ENCODE measurements at regions not wholly inside any gene's neighbourhood (a gene's known extent, or its start where the extent isn't known, plus 50 kb on each side); places are given as distances from the start of the nearest gene placed in this dataset.

DNA sequence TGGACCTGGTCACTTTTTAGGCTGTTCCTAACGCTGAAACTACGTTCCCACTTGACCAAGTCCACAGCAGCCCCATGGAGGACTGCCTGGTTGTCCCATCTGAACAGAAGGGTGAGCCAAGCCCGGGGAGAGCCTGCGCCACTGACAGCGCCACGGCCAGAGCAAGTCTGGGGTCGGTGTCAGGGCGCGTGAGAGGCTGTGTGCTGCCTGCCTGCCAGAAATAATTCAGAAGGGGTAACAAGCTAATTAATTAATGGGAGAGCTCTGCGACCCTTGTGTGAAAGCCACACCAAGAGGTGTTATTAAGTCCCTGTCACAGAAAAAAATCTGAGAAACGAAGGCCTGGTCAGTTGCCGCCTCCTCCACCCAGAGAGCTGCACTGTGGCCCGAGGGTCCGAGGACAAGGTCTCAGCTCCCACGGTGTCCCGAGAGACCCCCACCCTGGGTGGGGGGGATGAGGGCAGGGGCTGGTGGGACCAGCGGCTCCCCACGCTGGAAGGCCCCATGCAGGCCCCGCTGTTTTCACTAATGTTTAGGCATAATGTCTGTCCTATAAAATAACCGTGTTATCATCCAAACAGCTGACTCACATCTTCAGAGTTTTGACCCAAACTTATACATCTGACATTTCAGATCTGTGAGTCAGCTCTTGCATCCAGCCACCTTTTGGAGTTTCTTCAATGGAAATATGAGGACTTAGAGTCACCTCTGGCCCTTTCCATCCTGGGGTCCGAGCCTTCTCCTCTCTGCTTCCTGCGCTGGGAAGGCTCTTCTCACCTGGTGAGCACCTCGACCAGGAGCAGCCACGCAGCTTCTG lies 58.5 kb downstream of the DLL1 start:
- TF ChIP-seq, protein P1, sequence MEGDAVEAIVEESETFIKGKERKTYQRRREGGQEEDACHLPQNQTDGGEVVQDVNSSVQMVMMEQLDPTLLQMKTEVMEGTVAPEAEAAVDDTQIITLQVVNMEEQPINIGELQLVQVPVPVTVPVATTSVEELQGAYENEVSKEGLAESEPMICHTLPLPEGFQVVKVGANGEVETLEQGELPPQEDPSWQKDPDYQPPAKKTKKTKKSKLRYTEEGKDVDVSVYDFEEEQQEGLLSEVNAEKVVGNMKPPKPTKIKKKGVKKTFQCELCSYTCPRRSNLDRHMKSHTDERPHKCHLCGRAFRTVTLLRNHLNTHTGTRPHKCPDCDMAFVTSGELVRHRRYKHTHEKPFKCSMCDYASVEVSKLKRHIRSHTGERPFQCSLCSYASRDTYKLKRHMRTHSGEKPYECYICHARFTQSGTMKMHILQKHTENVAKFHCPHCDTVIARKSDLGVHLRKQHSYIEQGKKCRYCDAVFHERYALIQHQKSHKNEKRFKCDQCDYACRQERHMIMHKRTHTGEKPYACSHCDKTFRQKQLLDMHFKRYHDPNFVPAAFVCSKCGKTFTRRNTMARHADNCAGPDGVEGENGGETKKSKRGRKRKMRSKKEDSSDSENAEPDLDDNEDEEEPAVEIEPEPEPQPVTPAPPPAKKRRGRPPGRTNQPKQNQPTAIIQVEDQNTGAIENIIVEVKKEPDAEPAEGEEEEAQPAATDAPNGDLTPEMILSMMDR (IDR thresholded peaks at IDR 0.05), result no peak
- H3K27me3 Mint-ChIP-seq (ENCODE audit: unreplicated experiment), result peaks cover 18% of the 10 kb centered on the region
- peaks cover 1% of the 10 kb centered on the region for H3K4me1 Mint-ChIP-seq (ENCODE audit: unreplicated experiment)
- H3K27ac Mint-ChIP-seq (ENCODE audit: unreplicated experiment), result no peak overlapping the region
- no peak overlapping the region for H3K4me3 Mint-ChIP-seq (ENCODE audit: unreplicated experiment)
- no peaks in the 10 kb centered on the region for H3K36me3 Mint-ChIP-seq (ENCODE audit: unreplicated experiment)
- no peaks in the 10 kb centered on the region for H3K9me3 Mint-ChIP-seq (ENCODE audit: unreplicated experiment)
- DNase-seq (ENCODE audit: extremely low spot score, unreplicated experiment), result no peak

DNA sequence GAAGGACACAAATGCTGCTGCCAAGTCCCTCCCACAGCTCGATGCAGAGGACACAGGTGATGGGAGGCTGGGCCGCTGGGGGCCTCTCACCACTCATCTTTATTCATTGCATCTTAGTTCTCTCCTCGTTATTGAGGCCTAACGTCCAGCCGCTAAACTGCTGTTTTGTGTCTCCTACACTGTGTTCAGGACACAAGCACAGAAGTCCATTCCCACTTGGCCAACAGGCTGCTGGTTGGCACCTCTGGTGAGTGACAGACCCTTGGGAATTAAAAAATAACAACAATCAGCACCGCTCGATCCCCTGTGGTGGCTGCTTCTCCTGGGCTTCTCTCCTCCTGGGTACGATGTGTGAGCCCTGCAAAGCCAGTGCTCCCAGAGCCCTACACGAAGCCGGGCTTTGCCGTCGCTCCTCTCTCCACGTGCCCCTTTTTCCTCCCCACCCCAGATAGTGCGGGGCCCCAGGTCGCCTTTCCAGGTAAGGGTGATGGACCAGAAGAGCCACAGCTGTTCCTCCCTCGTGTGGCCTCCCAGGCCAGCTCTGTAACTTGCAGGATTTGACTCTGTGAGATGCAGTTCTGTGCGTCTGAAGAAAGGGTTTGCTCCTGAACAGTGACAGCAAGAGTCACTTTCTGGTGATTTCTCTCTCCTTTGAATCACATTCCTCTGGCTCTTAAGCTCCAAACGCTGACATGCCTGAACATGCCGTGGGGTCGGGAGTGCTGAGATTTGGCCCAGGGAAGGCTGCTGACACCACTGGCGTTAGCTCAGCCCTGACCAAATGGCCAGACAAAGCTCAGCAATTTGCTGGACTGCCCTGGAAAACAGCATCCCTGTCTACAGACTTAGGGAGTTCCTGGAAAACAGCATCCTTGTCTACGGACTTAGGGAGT lies 59.3 kb downstream of the DLL1 start:
- Mint-ChIP-seq H3K4me3 (ENCODE audit: unreplicated experiment) (no peak overlapping the region), H3K4me1 (ENCODE audit: unreplicated experiment) (peaks cover 5% of the 10 kb centered on the region), H3K9me3 (ENCODE audit: unreplicated experiment) (no peaks in the 10 kb centered on the region), H3K27me3 (ENCODE audit: unreplicated experiment) (peaks cover 18% of the 10 kb centered on the region), H3K36me3 (ENCODE audit: unreplicated experiment) (no peaks in the 10 kb centered on the region), H3K27ac (ENCODE audit: unreplicated experiment) (no peak overlapping the region)
- TF ChIP-seq, protein P1 (IDR thresholded peaks at IDR 0.05), result no peak
- DNase-seq (ENCODE audit: extremely low spot score, unreplicated experiment), result no peak

DNA sequence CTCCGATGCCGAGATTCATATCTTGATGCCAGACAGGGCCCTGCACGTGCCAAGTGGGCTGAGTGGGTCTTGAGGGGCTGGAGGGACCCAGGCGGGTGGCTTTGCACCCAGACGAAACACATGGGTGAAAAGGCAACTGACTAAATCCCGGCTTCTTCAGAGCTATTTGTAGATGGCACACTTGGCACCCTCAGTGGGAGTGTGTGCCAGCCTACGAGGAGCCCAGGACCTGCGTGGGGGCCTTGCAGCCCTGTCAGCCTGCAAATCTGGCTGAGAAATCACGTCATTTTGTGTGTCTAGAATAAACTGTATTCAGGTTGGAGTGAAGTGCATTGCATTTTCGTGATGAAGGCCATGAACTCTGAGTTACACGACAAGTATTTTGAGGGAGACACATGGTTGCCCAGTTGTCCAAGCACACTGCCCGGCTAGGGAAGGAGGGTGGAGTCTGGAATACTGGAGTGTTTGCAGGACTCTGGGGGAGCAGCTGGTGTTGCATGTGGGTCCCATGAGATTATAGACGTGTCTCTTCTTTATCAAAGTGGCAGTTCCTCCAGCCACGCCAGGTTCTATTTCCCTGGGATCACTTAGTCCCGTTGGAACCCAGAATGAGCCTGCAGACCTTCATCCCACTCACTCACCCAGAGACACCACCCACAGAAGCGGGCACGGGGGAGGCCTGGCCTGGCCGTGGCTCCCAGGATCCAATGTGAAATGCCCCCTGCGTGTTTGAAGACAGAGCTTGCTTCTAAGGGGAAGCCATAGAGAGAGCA lies 60.2 kb downstream of the DLL1 start:
- H3K4me3 Mint-ChIP-seq (ENCODE audit: unreplicated experiment), result no peak overlapping the region
- peaks cover 5% of the 10 kb centered on the region for H3K4me1 Mint-ChIP-seq (ENCODE audit: unreplicated experiment)
- H3K9me3 Mint-ChIP-seq (ENCODE audit: unreplicated experiment), result no peaks in the 10 kb centered on the region
- DNase-seq (ENCODE audit: extremely low spot score, unreplicated experiment), result no peak
- H3K27me3 Mint-ChIP-seq (ENCODE audit: unreplicated experiment), result peaks cover 13% of the 10 kb centered on the region
- TF ChIP-seq, protein P1 (IDR thresholded peaks at IDR 0.05), result no peak
- H3K27ac Mint-ChIP-seq (ENCODE audit: unreplicated experiment), result no peak overlapping the region
- no peaks in the 10 kb centered on the region for H3K36me3 Mint-ChIP-seq (ENCODE audit: unreplicated experiment)

DNA sequence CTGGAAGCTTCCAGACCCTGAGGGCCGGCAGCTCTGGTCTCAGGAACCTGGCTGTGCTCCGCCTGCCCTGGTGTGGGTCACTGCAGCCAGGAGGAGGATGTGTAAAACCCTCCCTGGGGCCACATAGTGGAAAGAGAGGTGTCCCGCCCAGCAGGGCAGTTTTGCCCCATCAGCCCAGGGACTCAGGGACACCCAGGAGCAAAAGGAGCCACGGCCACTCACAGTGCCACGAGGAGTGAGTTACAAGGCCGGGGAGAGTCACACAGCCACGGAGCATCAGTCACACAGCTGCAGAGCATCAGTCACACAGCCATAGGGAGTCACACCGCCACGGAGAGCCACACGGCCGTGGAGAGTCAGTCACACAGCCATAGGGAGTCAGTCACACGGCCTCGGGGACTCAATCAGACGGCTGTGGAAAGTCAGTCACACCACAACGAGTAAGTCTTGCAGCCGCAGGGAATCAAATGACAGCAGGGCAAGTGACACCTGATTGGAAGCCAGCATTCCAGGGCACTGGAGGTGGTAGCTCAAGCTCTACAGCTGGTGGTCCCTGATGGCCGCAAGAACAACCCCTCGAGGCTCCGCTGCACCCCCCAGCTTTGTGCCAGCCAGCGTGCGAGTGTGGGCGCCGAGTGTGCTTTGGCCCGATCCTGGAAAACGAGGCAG lies 60.9 kb downstream of the DLL1 start:
- Mint-ChIP-seq H3K27me3 (ENCODE audit: unreplicated experiment) (peaks cover 6% of the 10 kb centered on the region), H3K4me1 (ENCODE audit: unreplicated experiment) (peaks cover 5% of the 10 kb centered on the region), H3K4me3 (ENCODE audit: unreplicated experiment) (no peak overlapping the region), H3K36me3 (ENCODE audit: unreplicated experiment) (no peaks in the 10 kb centered on the region), H3K27ac (ENCODE audit: unreplicated experiment) (no peak overlapping the region), H3K9me3 (ENCODE audit: unreplicated experiment) (no peaks in the 10 kb centered on the region)
- TF ChIP-seq, protein P1 (IDR thresholded peaks at IDR 0.05), result no peak
- no peak for DNase-seq (ENCODE audit: extremely low spot score, unreplicated experiment)

All from osteocyte (in vitro differentiated cells).